Gastrocnemius medialis (tissue), 4 donors: ENCODE measurements at regions not wholly inside any gene's neighbourhood (a gene's known extent, or its start where the extent isn't known, plus 50 kb on each side); places are given as distances from the start of the nearest gene placed in this dataset.

ENCODE experiments used
- CTCF ChIP-seq, 5 experiments: fragments of 450-650 bp in 3 of 5; fragments of 200-600 bp in 2 of 5; sonication (generic) in 2 of 5; IDR thresholded peaks in 4 of 5; conservative IDR thresholded peaks in 1 of 5; 1 replicate in 4 of 5; 2 replicates in 1 of 5; pipeline ENCODE4 v1.5.1; 2016 to 2019; ENCODE audit warnings: antibody characterized with exemption in 5 of 5, mild to moderate bottlenecking in 3 of 5, moderate library complexity in 3 of 5
- POLR2A ChIP-seq, 2 donors: fragments of 450-650 bp; IDR thresholded peaks; one replicate each; pipeline ENCODE4 v1.6.1; 2017; ENCODE audit warnings: antibody characterized with exemption in 2 of 2, mild to moderate bottlenecking in 2 of 2, moderate library complexity in 2 of 2

- TF ChIP-seq POLR2A (IDR thresholded peaks at IDR 0.05) (no peak), CTCF (IDR thresholded peaks at IDR 0.05 in 4 of 5, conservative IDR thresholded peaks at IDR 0.05 in 1 of 5) (no peak)
These were observed 702.1 kb downstream of the NOVA1 start for GRCh38 chr14:25895740-25896139.
